Keratinocyte (primary cell): ENCODE measurements at regions not wholly inside any gene's neighbourhood (a gene's known extent, or its start where the extent isn't known, plus 50 kb on each side); places are given as distances from the start of the nearest gene placed in this dataset.
A peak's percentile ranks its signal among the peaks of the same experiment; 100 is the strongest.
"Not testable (repeated sequence)": the region's sequence is repeated elsewhere in the genome, so short reads cannot be mapped to it uniquely, and the experiment has no call there.

Experiments
- DNase-seq: peaks from one replicate; pipeline ENCODE4 v3.0.0-alpha.2; 2011; ENCODE audit warnings: low read depth, missing footprints, low spot score
- FAIRE-seq: peaks from 2 replicates; lab custom pipeline; 2011; peaks lifted over from hg19 to GRCh38; lab: Jason Lieb, UNC
- H2AFZ ChIP-seq: 2 replicates; pipeline ENCODE4 v1.6.0; 2012; ENCODE audit warnings: low read length, control low read depth, inconsistent platforms; ENCODE audit not compliant: control insufficient read depth
- H3K27ac ChIP-seq: 2 replicates; pipeline ENCODE4 v1.5.1; 2011; ENCODE audit warnings: low read length; ENCODE audit not compliant: control insufficient read depth, insufficient read depth
- H3K27me3 ChIP-seq: 3 replicates; pipeline ENCODE4 v1.6.0; 2011; ENCODE audit warnings: low read length; ENCODE audit not compliant: control insufficient read depth, insufficient read depth; ENCODE audit errors: extremely low read depth
- H3K36me3 ChIP-seq, 2 experiments: 2 replicates in 1 of 2; 3 replicates in 1 of 2; pipeline ENCODE4 v1.5.1; 2011; ENCODE audit warnings: low read length in 2 of 2, mild to moderate bottlenecking in 1 of 2; ENCODE audit not compliant: control insufficient read depth in 2 of 2, insufficient read depth in 2 of 2; ENCODE audit errors: extremely low read depth in 1 of 2
- H3K4me1 ChIP-seq: 3 replicates; pipeline ENCODE4 v1.5.1; 2011; ENCODE audit warnings: low read length; ENCODE audit not compliant: control insufficient read depth, insufficient read depth; ENCODE audit errors: extremely low read depth
- H3K4me2 ChIP-seq: 3 replicates; pipeline ENCODE4 v1.6.0; 2011; ENCODE audit warnings: low read depth, low read length; ENCODE audit not compliant: control insufficient read depth, insufficient read depth; ENCODE audit errors: extremely low read depth
- H3K4me3 ChIP-seq, 3 experiments: fragments of 200-600 bp in 1 of 3; sonication (generic) in 1 of 3; 2 replicates in 2 of 3; 3 replicates in 1 of 3; pipeline ENCODE4 v1.5.1; 2011 to 2016; ENCODE audit warnings: low read length in 3 of 3, mild to moderate bottlenecking in 3 of 3, control low read depth in 2 of 3, inconsistent platforms in 1 of 3, low read depth in 1 of 3, mixed read lengths in 1 of 3, mixed run types in 1 of 3, moderate library complexity in 1 of 3; ENCODE audit not compliant: control insufficient read depth in 2 of 3, insufficient read depth in 2 of 3; ENCODE audit errors: extremely low read depth in 1 of 3
- H3K79me2 ChIP-seq: 2 replicates; pipeline ENCODE4 v1.6.0; 2012; ENCODE audit warnings: low read length; ENCODE audit not compliant: control insufficient read depth, insufficient read depth
- H3K9ac ChIP-seq: 3 replicates; pipeline ENCODE4 v1.6.0; 2011; ENCODE audit warnings: low read length; ENCODE audit not compliant: control insufficient read depth, insufficient read depth; ENCODE audit errors: extremely low read depth
- H3K9me1 ChIP-seq: 3 replicates; pipeline ENCODE4 v1.6.0; 2011; ENCODE audit warnings: low read length; ENCODE audit not compliant: control insufficient read depth, insufficient read depth; ENCODE audit errors: extremely low read depth
- H3K9me3 ChIP-seq: 2 replicates; pipeline ENCODE4 v1.5.1; 2012; ENCODE audit warnings: low read depth, low read length; ENCODE audit not compliant: control insufficient read depth
- H4K20me1 ChIP-seq: 3 replicates; pipeline ENCODE4 v1.6.0; 2011; ENCODE audit warnings: low read length; ENCODE audit not compliant: control insufficient read depth, insufficient read depth; ENCODE audit errors: extremely low read depth
- CTCF ChIP-seq, 3 experiments: IDR thresholded peaks in 1 of 3; conservative IDR thresholded peaks in 1 of 3; optimal IDR thresholded peaks in 1 of 3; 2 replicates in 2 of 3; 3 replicates in 1 of 3; pipeline versions ENCODE3 to v1.5.1; 2011; ENCODE audit warnings: low read length in 3 of 3, mild to moderate bottlenecking in 3 of 3, moderate library complexity in 2 of 3, control low read depth in 1 of 3, inconsistent platforms in 1 of 3; ENCODE audit not compliant: insufficient read depth in 2 of 3; ENCODE audit errors: extremely low read depth in 1 of 3
- EZH2 ChIP-seq: IDR thresholded peaks from one replicate; pipeline ENCODE4 v1.6.1; 2012; ENCODE audit warnings: inconsistent platforms, mild to moderate bottlenecking, low read length, moderate library complexity
- dilution Hi-C: fragments of 300-500 bp; cut with MboI; formaldehyde crosslinking; loops from one replicate; pipeline ENCODE4 v1.7.0; 2020; ENCODE audit warnings: low sequenced_read_pairs; ENCODE audit not compliant: extremely low pct_ligation_motif_present

- Histone ChIP-seq H3K4me1 (no peaks in the 10 kb centered on the region), H3K9me1 (no peaks in the 10 kb centered on the region), H3K27ac (no peak overlapping the region), H3K9ac (no peak overlapping the region), H3K36me3 (no peaks in the 10 kb centered on the region), H3K79me2 (no peaks in the 10 kb centered on the region), H3K4me3 (no peak overlapping the region), H2AFZ (no peak overlapping the region), H3K27me3 (no peaks in the 10 kb centered on the region), H3K9me3 (no peaks in the 10 kb centered on the region), H4K20me1 (no peaks in the 10 kb centered on the region), H3K4me2 (no peak overlapping the region)
- no peak for FAIRE-seq
- TF ChIP-seq CTCF (optimal IDR thresholded peaks at IDR 0.05 in 1 of 3, IDR thresholded peaks at IDR 0.05 in 1 of 3, conservative IDR thresholded peaks at IDR 0.05 in 1 of 3; ENCODE audit: extremely low read depth in 1 of 3, insufficient read depth in 2 of 3, low read length in 3 of 3) (no peak), EZH2 (no peak)
- dilution Hi-C loops = no loop called here
- DNase-seq = no peak
Observed at GRCh38 chr2:57491213-57491612, 555.4 kb upstream of the VRK2 start.

DNA sequence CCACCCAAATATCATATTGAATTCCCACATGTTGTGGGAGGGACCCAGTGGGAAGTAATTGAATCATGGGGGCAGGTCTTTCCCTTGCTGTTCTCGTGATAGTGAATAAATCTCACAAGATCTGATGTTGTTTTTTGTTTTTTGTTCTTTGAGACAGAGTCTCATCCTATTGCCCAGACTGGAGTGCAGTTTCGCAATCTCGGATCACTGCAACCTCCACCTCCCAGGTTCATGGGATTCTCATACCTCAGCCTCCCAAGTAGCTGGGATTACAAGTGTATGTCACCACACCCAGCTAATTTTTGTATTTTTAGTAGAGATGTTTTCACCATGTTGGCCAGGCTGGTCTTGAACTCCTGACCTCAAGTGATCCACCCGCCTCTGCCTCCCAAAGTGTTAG lies 552.6 kb upstream of the VRK2 start:
- dilution Hi-C loops, H4K20me1 ChIP-seq, H3K9me1 ChIP-seq, H3K27ac ChIP-seq, DNase-seq, H3K36me3 ChIP-seq, H3K79me2 ChIP-seq, H3K4me2 ChIP-seq, H3K4me1 ChIP-seq, H3K9ac ChIP-seq, H3K4me3 ChIP-seq, H3K9me3 ChIP-seq, H2AFZ ChIP-seq, FAIRE-seq, H3K27me3 ChIP-seq: not testable (repeated sequence)

- no peak overlapping the region for H3K4me2 ChIP-seq
- H3K9me1 ChIP-seq = no peaks in the 10 kb centered on the region
- no peaks in the 10 kb centered on the region for H3K79me2 ChIP-seq
- dilution Hi-C loops = no loop called here
- no peaks in the 10 kb centered on the region for H3K27me3 ChIP-seq
- peak; percentile 74 to 76 (median 75) for TF ChIP-seq CTCF (optimal IDR thresholded peaks at IDR 0.05 in 1 of 3, IDR thresholded peaks at IDR 0.05 in 1 of 3, conservative IDR thresholded peaks at IDR 0.05 in 1 of 3; ENCODE audit: extremely low read depth in 1 of 3, insufficient read depth in 2 of 3, low read length in 3 of 3)
- TF ChIP-seq EZH2 = no peak
- no peaks in the 10 kb centered on the region for H3K9me3 ChIP-seq
- H3K4me1 ChIP-seq = no peaks in the 10 kb centered on the region
- no peak overlapping the region for H2AFZ ChIP-seq
- FAIRE-seq (peak; percentile 48), DNase-seq (no peak)
- no peaks in the 10 kb centered on the region for H3K36me3 ChIP-seq
- no peak overlapping the region for H3K4me3 ChIP-seq
- no peak overlapping the region for H3K27ac ChIP-seq
- H3K9ac ChIP-seq = no peak overlapping the region
- no peaks in the 10 kb centered on the region for H4K20me1 ChIP-seq
Observed at GRCh38 chr2:57497489-57498096, 549.0 kb upstream of the VRK2 start.
